ENCODE measurements at regions not wholly inside any gene's neighbourhood (a gene's known extent, or its start where the extent isn't known, plus 50 kb on each side); places are given as distances from the start of the nearest gene placed in this dataset.

DNA sequence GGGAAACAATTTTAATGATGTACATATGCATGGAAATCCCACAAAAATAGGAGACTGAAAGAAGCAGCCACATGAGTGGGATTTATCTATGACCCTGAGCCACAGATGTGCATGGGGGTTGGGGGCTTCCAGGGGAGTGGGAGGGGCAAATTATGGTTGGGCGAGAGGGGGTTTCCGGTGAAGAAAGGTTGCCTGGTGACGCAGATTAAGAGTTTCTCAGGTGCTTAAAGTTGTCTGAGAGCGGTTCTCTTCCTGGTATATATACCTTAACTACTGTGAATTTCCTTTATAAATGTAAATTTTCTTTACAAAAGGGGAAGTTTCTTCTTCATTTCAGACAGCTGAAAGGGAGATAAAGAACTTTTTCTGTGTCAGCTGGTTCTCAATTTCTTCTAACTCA is 273.6 kb upstream of the PITRM1 start:
- Histone ChIP-seq H3K4me1 (ENCODE audit: insufficient read depth, low read length, poor library complexity, severe bottlenecking) (no peaks in the 10 kb centered on the region), H3F3A (ENCODE audit: low read depth) (no peaks in the 10 kb centered on the region), H3K27me3 (ENCODE audit: insufficient read depth, low read length, poor library complexity, severe bottlenecking) (no peaks in the 10 kb centered on the region), H2AFZ (ENCODE audit: low read length) (no peak overlapping the region), H3K9ac (ENCODE audit: low read depth, low read length, poor library complexity, severe bottlenecking) (no peak overlapping the region), H4K20me1 (ENCODE audit: insufficient read depth, low read length, poor library complexity, severe bottlenecking) (no peaks in the 10 kb centered on the region), H3K4me3 (ENCODE audit: low read length, poor library complexity, severe bottlenecking) (no peak overlapping the region), H3K4me2 (ENCODE audit: low read depth, low read length, poor library complexity, severe bottlenecking) (no peak overlapping the region), H3K79me2 (ENCODE audit: insufficient read depth, low read length) (no peaks in the 10 kb centered on the region), H3K9me2 (replicated peaks; ENCODE audit: low read depth, low read length) (no peaks in the 10 kb centered on the region), H3K36me3 (ENCODE audit: insufficient read depth, low read length) (no peaks in the 10 kb centered on the region), H3K9me3 (ENCODE audit: insufficient read depth, low read depth, low read length) (no peaks in the 10 kb centered on the region)
- no peak for TF ChIP-seq EZH2phosphoT487 (IDR thresholded peaks at IDR 0.05; ENCODE audit: borderline replicate concordance)
- TF ChIP-seq, protein P1, sequence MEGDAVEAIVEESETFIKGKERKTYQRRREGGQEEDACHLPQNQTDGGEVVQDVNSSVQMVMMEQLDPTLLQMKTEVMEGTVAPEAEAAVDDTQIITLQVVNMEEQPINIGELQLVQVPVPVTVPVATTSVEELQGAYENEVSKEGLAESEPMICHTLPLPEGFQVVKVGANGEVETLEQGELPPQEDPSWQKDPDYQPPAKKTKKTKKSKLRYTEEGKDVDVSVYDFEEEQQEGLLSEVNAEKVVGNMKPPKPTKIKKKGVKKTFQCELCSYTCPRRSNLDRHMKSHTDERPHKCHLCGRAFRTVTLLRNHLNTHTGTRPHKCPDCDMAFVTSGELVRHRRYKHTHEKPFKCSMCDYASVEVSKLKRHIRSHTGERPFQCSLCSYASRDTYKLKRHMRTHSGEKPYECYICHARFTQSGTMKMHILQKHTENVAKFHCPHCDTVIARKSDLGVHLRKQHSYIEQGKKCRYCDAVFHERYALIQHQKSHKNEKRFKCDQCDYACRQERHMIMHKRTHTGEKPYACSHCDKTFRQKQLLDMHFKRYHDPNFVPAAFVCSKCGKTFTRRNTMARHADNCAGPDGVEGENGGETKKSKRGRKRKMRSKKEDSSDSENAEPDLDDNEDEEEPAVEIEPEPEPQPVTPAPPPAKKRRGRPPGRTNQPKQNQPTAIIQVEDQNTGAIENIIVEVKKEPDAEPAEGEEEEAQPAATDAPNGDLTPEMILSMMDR (conservative IDR thresholded peaks at IDR 0.05; ENCODE audit: low read length): no peak

DNA sequence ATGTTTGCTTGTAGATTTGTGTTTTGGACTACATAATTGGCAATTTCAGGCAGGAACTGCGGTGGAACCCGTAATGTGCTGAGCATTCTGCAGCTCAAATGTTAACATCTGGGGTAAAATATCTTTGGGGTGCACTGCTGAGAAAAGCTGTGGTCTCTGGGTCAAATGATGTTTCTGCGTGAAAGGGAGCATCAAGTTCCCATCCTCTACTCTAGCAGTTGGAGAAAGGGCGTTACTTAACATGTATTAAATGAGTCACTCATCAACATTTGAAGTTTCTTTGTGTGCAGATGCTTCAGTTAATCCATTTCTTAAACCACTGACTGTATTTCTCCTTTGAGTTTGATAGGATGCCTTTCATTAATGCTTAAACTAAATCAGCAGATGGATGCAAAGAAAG is 273.1 kb upstream of the PITRM1 start:
- Histone ChIP-seq H3K4me2 (ENCODE audit: low read depth, low read length, poor library complexity, severe bottlenecking) (no peak overlapping the region), H4K20me1 (ENCODE audit: insufficient read depth, low read length, poor library complexity, severe bottlenecking) (no peaks in the 10 kb centered on the region), H3K4me3 (ENCODE audit: low read length, poor library complexity, severe bottlenecking) (no peak overlapping the region), H3K79me2 (ENCODE audit: insufficient read depth, low read length) (no peaks in the 10 kb centered on the region), H2AFZ (ENCODE audit: low read length) (no peak overlapping the region), H3F3A (ENCODE audit: low read depth) (no peaks in the 10 kb centered on the region), H3K9me3 (ENCODE audit: insufficient read depth, low read depth, low read length) (no peaks in the 10 kb centered on the region), H3K9ac (ENCODE audit: low read depth, low read length, poor library complexity, severe bottlenecking) (no peak overlapping the region), H3K4me1 (ENCODE audit: insufficient read depth, low read length, poor library complexity, severe bottlenecking) (no peaks in the 10 kb centered on the region), H3K36me3 (ENCODE audit: insufficient read depth, low read length) (no peaks in the 10 kb centered on the region), H3K9me2 (replicated peaks; ENCODE audit: low read depth, low read length) (no peaks in the 10 kb centered on the region), H3K27me3 (ENCODE audit: insufficient read depth, low read length, poor library complexity, severe bottlenecking) (no peaks in the 10 kb centered on the region)
- TF ChIP-seq, protein P1 (conservative IDR thresholded peaks at IDR 0.05; ENCODE audit: low read length): no peak
- TF ChIP-seq EZH2phosphoT487 (IDR thresholded peaks at IDR 0.05; ENCODE audit: borderline replicate concordance): no peak

DNA sequence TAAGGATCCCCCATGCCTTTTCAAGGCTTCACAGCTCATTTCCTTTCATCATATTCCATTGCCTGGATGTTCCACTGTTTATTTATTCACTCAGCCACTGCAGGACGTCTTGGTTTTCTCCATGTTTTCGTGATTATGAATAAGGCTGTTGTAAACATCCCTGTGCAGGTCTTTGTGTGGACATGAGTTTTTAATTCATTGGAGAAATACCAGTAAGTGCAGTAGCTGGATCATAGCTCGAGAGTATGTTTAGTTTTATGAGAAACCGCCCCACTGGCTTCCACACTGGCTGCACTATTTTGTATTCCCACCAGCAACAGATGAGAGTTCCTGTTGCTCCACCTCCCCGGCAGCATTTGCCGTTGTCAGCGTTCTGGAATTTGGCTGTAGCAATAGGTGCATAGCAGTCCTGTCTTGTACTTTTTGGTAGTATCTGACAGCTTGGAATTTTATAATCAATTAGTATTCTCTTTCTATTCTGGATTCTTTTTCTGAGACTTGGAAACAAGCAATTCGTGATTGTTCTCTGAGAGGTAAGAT is 269.9 kb upstream of the PITRM1 start:
- no peak for TF ChIP-seq EZH2phosphoT487 (IDR thresholded peaks at IDR 0.05; ENCODE audit: borderline replicate concordance)
- TF ChIP-seq, protein P1 (conservative IDR thresholded peaks at IDR 0.05; ENCODE audit: low read length): no peak
- Histone ChIP-seq H3K4me2 (ENCODE audit: low read depth, low read length, poor library complexity, severe bottlenecking) (no peak overlapping the region), H3K36me3 (ENCODE audit: insufficient read depth, low read length) (no peaks in the 10 kb centered on the region), H3K9me2 (replicated peaks; ENCODE audit: low read depth, low read length) (no peaks in the 10 kb centered on the region), H3F3A (ENCODE audit: low read depth) (no peaks in the 10 kb centered on the region), H4K20me1 (ENCODE audit: insufficient read depth, low read length, poor library complexity, severe bottlenecking) (no peaks in the 10 kb centered on the region), H2AFZ (ENCODE audit: low read length) (no peak overlapping the region), H3K9ac (ENCODE audit: low read depth, low read length, poor library complexity, severe bottlenecking) (no peak overlapping the region), H3K79me2 (ENCODE audit: insufficient read depth, low read length) (no peaks in the 10 kb centered on the region), H3K9me3 (ENCODE audit: insufficient read depth, low read depth, low read length) (no peaks in the 10 kb centered on the region; the same call in 1 of the 2 replicates), H3K4me1 (ENCODE audit: insufficient read depth, low read length, poor library complexity, severe bottlenecking) (no peaks in the 10 kb centered on the region), H3K27me3 (ENCODE audit: insufficient read depth, low read length, poor library complexity, severe bottlenecking) (no peaks in the 10 kb centered on the region), H3K4me3 (ENCODE audit: low read length, poor library complexity, severe bottlenecking) (no peak overlapping the region)
